ENCODE measurements at regions not wholly inside any gene's neighbourhood (a gene's known extent, or its start where the extent isn't known, plus 50 kb on each side); places are given as distances from the start of the nearest gene placed in this dataset.

DNA sequence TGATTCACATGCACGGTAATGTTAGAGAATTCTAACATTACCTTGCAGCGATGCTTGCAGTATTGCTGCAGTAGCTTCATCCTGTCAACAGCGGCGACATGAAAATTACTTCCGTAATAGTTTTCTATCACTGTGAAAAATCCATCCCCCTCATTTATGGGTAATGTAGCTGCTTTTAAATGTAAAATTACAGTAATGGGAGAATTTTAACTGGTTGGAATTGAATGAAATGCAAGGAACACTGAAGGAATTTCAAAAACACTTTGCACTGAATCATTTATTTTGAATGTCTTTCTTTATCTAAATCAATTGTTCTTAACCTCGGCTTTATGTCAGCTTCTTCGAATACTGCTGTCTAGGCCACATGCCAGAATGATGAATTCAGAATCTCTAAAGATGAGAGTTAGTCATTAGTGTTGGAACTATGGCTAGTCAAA, 102.4 kb upstream of the HIVEP1 start:
- TF ChIP-seq, protein P1, sequence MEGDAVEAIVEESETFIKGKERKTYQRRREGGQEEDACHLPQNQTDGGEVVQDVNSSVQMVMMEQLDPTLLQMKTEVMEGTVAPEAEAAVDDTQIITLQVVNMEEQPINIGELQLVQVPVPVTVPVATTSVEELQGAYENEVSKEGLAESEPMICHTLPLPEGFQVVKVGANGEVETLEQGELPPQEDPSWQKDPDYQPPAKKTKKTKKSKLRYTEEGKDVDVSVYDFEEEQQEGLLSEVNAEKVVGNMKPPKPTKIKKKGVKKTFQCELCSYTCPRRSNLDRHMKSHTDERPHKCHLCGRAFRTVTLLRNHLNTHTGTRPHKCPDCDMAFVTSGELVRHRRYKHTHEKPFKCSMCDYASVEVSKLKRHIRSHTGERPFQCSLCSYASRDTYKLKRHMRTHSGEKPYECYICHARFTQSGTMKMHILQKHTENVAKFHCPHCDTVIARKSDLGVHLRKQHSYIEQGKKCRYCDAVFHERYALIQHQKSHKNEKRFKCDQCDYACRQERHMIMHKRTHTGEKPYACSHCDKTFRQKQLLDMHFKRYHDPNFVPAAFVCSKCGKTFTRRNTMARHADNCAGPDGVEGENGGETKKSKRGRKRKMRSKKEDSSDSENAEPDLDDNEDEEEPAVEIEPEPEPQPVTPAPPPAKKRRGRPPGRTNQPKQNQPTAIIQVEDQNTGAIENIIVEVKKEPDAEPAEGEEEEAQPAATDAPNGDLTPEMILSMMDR (IDR thresholded peaks at IDR 0.05; ENCODE audit: low read depth, low read length, missing control alignments) = no peak
- no peak for DNase-seq (ENCODE audit: extremely low read depth, low read depth)
- no peak overlapping the region for H3K4me3 ChIP-seq (replicated peaks; ENCODE audit: low read depth, low read length)

GRCh38 chr6:11908436-11909105, 103.5 kb upstream of the HIVEP1 start:
- DNase-seq (ENCODE audit: extremely low read depth, low read depth) = no peak
- H3K4me3 ChIP-seq (replicated peaks; ENCODE audit: low read depth, low read length) = no peak overlapping the region
- TF ChIP-seq, protein P1 (IDR thresholded peaks at IDR 0.05; ENCODE audit: low read depth, low read length, missing control alignments) = no peak

DNA sequence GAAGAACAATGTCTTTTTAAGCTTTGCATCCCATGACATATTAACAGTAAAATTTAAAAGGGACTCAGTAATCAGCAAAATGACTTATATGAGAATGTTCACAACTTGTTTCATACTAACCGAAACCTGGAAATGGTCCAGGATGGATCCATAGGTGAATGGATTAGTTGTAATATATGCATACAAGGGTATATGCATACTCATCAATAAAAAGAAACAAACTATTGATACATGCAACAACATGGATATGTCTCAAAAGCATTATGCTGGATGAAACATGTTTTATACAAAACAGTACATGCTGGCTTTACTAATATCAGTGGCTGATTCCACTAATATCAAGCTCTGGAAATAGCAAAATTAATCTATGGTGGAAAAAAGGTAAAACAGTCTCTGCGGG, 108.5 kb upstream of the HIVEP1 start:
- no peak overlapping the region for H3K4me3 ChIP-seq (replicated peaks; ENCODE audit: low read depth, low read length)
- DNase-seq (ENCODE audit: extremely low read depth, low read depth) = no peak
- TF ChIP-seq, protein P1 (IDR thresholded peaks at IDR 0.05; ENCODE audit: low read depth, low read length, missing control alignments) = no peak

DNA sequence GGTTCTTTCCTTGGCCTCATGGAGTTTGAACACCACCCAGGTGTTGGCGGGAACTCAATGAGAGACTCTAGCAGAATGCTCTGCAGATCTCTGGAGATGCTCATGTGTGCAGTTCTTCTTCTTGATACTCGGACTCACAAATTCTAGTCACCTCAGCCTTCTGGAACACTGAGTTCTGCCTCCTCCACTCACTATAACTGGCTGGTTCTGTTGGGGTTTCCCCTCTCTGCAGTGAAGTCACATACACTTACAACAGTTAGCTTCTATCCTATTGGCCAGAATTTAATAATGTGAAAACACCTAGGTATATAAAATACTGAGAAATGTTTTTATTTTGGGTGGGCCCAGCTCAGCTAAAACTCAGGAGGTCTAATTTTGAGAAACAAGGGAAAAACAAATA, 109.6 kb upstream of the HIVEP1 start:
- TF ChIP-seq, protein P1 (IDR thresholded peaks at IDR 0.05; ENCODE audit: low read depth, low read length, missing control alignments) = no peak
- H3K4me3 ChIP-seq (replicated peaks; ENCODE audit: low read depth, low read length) = no peak overlapping the region
- no peak for DNase-seq (ENCODE audit: extremely low read depth, low read depth)

- no peak overlapping the region for H3K4me3 ChIP-seq (replicated peaks; ENCODE audit: low read depth, low read length)
- TF ChIP-seq, protein P1 (IDR thresholded peaks at IDR 0.05; ENCODE audit: low read depth, low read length, missing control alignments) = no peak
- DNase-seq (ENCODE audit: extremely low read depth, low read depth) = no peak
Observed at GRCh38 chr6:11900662-11901598, 111.2 kb upstream of the HIVEP1 start.

GRCh38 chr6:11899645-11900044, 112.5 kb upstream of the HIVEP1 start:
- no peak overlapping the region for H3K4me3 ChIP-seq (replicated peaks; ENCODE audit: low read depth, low read length)
- TF ChIP-seq, protein P1 (IDR thresholded peaks at IDR 0.05; ENCODE audit: low read depth, low read length, missing control alignments) = no peak
- no peak for DNase-seq (ENCODE audit: extremely low read depth, low read depth)
